Chondrocyte (in vitro differentiated cells): ENCODE measurements at regions not wholly inside any gene's neighbourhood (a gene's known extent, or its start where the extent isn't known, plus 50 kb on each side); places are given as distances from the start of the nearest gene placed in this dataset.

ENCODE experiments used
- DNase-seq: peaks from one replicate; pipeline ENCODE4 v3.0.0; 2021; ENCODE audit warnings: mixed read lengths, low spot score
- H3K27ac Mint-ChIP-seq: one replicate; pipeline ENCODE4 v1.8.0; 2021; ENCODE audit warnings: mild to moderate bottlenecking, moderate library complexity, mixed read lengths; ENCODE audit not compliant: unreplicated experiment
- H3K27me3 Mint-ChIP-seq: 2 replicates; pipeline ENCODE4 v1.8.0; 2021; ENCODE audit warnings: low read depth, mixed read lengths
- H3K36me3 Mint-ChIP-seq: 2 replicates; pipeline ENCODE4 v1.8.0; 2021; ENCODE audit warnings: low read depth, mixed read lengths
- H3K4me1 Mint-ChIP-seq: 2 replicates; pipeline ENCODE4 v1.8.0; 2021; ENCODE audit warnings: low read depth, mild to moderate bottlenecking, mixed read lengths
- H3K4me3 Mint-ChIP-seq: one replicate; pipeline ENCODE4 v1.8.0; 2021; ENCODE audit warnings: mild to moderate bottlenecking, moderate library complexity, mixed read lengths; ENCODE audit not compliant: unreplicated experiment
- H3K9me3 Mint-ChIP-seq: 2 replicates; pipeline ENCODE4 v1.8.0; 2021; ENCODE audit warnings: low read depth, mixed read lengths
- TF ChIP-seq, protein P1 (sequence below): fragments of 200-600 bp; sonication (generic); IDR thresholded peaks from 2 replicates; pipeline ENCODE4 v1.5.0; 2021; ENCODE audit warnings: antibody characterized with exemption, mild to moderate bottlenecking, moderate library complexity

DNA sequence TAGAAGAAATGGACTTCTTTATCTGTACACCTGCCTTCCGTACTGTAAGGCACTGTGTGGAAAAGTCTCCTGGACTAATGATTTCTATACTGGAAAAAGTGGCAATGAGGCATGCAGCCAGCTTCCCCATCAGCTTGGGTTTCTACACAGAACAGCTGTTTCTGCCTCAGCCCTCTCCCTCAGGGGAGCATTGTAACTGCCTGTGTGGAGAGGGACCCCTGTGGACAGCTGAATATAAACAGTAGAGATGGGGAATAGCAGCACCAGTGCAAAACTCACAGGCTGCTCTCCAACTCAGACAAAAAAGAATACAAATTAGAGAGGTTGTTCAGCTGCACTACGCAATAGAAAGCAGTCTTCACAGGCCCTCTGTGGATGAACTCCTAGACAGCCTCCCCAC lies 451.3 kb upstream of the MBL2 start:
- DNase-seq: no peak
- Mint-ChIP-seq H3K4me1 (peaks cover 5% of the 10 kb centered on the region), H3K4me3 (no peak overlapping the region), H3K9me3 (peaks cover 6% of the 10 kb centered on the region), H3K36me3 (no peaks in the 10 kb centered on the region), H3K27ac (no peak overlapping the region), H3K27me3 (peaks cover 2% of the 10 kb centered on the region)
- TF ChIP-seq, protein P1, sequence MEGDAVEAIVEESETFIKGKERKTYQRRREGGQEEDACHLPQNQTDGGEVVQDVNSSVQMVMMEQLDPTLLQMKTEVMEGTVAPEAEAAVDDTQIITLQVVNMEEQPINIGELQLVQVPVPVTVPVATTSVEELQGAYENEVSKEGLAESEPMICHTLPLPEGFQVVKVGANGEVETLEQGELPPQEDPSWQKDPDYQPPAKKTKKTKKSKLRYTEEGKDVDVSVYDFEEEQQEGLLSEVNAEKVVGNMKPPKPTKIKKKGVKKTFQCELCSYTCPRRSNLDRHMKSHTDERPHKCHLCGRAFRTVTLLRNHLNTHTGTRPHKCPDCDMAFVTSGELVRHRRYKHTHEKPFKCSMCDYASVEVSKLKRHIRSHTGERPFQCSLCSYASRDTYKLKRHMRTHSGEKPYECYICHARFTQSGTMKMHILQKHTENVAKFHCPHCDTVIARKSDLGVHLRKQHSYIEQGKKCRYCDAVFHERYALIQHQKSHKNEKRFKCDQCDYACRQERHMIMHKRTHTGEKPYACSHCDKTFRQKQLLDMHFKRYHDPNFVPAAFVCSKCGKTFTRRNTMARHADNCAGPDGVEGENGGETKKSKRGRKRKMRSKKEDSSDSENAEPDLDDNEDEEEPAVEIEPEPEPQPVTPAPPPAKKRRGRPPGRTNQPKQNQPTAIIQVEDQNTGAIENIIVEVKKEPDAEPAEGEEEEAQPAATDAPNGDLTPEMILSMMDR: no peak

DNA sequence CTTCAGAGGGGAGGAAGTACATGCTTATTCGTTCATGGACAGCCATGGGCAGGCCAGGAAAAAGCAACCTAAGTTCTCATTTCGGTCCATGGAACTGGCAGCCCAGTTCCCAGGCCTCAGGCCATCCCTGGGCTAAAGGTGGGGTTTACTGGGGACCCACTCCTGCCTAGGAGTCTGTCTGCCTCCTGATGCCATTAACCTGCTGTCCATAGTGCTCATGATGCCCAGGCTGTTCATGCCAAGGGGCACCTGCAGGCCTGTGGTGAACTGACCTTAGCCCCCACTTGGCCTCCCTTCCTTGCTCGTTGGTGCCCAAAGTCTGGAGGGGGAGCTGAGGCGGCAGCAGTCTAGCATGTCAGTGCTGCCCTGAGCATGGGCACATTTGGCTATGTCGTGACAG lies 450.2 kb upstream of the MBL2 start:
- Mint-ChIP-seq H3K4me3 (no peak overlapping the region), H3K36me3 (no peaks in the 10 kb centered on the region), H3K27ac (no peak overlapping the region), H3K9me3 (no peaks in the 10 kb centered on the region), H3K4me1 (peaks cover 5% of the 10 kb centered on the region), H3K27me3 (peaks cover 2% of the 10 kb centered on the region)
- TF ChIP-seq, protein P1: no peak
- no peak for DNase-seq

DNA sequence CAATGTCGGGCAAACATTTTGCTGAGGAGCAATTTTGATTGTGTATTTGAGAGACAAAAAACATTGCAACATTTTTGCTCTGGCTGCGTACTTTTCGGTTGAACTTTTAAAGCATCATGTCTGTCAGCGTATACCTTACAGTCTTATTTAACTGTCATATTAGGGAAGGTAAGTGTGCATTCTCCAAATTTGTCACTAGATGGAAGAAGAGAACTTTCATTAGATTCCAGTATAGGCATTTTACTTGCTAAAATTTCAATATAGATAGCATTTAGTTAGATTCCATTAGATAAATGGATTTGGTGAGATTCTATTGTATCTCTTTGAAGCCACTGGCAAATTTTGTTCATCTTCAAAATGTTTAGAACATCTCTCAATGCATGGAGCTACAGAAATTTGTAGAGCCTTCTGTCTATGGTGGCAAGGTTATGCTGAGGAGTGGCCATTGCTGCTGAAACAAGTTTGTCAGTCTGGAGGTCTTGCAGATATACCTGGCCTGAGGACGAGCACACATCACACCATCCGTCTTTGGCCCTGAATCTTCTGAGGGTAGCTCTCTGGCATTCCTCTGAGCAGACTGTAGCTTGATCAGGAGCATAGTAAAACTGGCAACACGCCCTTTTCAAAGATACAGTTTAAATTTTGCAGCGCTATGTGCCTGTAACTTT lies 437.5 kb upstream of the MBL2 start:
- H3K36me3 Mint-ChIP-seq: no peaks in the 10 kb centered on the region
- H3K27ac Mint-ChIP-seq: no peak overlapping the region
- no peak for DNase-seq
- H3K9me3 Mint-ChIP-seq: no peaks in the 10 kb centered on the region
- H3K4me1 Mint-ChIP-seq: no peaks in the 10 kb centered on the region
- peaks cover 9% of the 10 kb centered on the region for H3K27me3 Mint-ChIP-seq
- no peak overlapping the region for H3K4me3 Mint-ChIP-seq
- TF ChIP-seq, protein P1: peak; percentile 82

DNA sequence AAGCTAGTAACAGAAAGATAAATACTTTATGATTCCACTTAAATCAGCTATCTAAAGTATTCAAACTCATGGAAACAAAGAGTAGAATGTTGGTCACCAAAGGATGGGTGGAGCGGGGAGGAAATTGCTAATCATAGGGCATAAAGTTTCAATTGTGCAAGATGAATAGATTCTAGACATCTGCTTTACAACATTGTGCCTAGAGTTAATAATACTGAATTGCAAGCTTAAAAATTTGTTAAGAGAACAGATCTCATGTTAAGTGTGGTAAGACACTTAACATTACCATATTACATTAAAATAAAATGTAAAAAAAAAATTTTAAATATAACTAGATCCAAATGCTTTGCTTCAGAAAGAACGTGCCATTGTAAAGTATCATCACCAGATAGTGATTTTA lies 411.1 kb upstream of the MBL2 start:
- TF ChIP-seq, protein P1: no peak
- peaks cover 13% of the 10 kb centered on the region for H3K9me3 Mint-ChIP-seq
- H3K27me3 Mint-ChIP-seq: no peaks in the 10 kb centered on the region
- no peak overlapping the region for H3K27ac Mint-ChIP-seq
- peaks cover 2% of the 10 kb centered on the region for H3K36me3 Mint-ChIP-seq
- H3K4me1 Mint-ChIP-seq: no peaks in the 10 kb centered on the region
- H3K4me3 Mint-ChIP-seq: no peak overlapping the region
- DNase-seq: no peak

DNA sequence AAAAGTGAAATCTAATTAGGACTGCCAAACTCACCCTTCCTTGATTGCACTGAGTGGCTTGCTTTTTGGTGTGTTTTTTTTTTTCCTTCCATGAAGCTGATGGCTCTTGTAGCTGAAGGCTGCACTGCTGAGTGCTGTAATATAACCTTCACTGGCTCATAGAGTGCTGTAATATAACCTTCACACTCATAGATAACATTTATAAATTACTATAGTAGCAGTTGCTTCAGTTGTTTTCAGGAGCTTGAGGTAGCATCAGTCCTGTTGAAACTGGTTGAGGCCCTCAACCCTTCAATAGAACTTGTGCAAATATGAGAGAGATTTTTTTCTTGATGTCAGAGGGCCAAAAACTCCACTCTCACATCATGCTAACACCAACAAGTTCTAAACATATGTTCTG lies 404.9 kb upstream of the MBL2 start:
- DNase-seq: no peak
- H3K9me3 Mint-ChIP-seq: no peaks in the 10 kb centered on the region
- no peak overlapping the region for H3K4me3 Mint-ChIP-seq
- TF ChIP-seq, protein P1: no peak
- no peaks in the 10 kb centered on the region for H3K4me1 Mint-ChIP-seq
- H3K27ac Mint-ChIP-seq: no peak overlapping the region
- H3K36me3 Mint-ChIP-seq: no peaks in the 10 kb centered on the region
- H3K27me3 Mint-ChIP-seq: peaks cover 2% of the 10 kb centered on the region
